Keratinocyte (primary cell): ENCODE measurements at regions not wholly inside any gene's neighbourhood (a gene's known extent, or its start where the extent isn't known, plus 50 kb on each side); places are given as distances from the start of the nearest gene placed in this dataset.

Experiments
- DNase-seq: peaks from one replicate; pipeline ENCODE4 v3.0.0-alpha.2; 2011; ENCODE audit warnings: low read depth, missing footprints, low spot score
- FAIRE-seq: peaks from 2 replicates; lab custom pipeline; 2011; peaks lifted over from hg19 to GRCh38; lab: Jason Lieb, UNC
- H2AFZ ChIP-seq: 2 replicates; pipeline ENCODE4 v1.6.0; 2012; ENCODE audit warnings: low read length, control low read depth, inconsistent platforms; ENCODE audit not compliant: control insufficient read depth
- H3K27ac ChIP-seq: 2 replicates; pipeline ENCODE4 v1.5.1; 2011; ENCODE audit warnings: low read length; ENCODE audit not compliant: control insufficient read depth, insufficient read depth
- H3K27me3 ChIP-seq: 3 replicates; pipeline ENCODE4 v1.6.0; 2011; ENCODE audit warnings: low read length; ENCODE audit not compliant: control insufficient read depth, insufficient read depth; ENCODE audit errors: extremely low read depth
- H3K36me3 ChIP-seq, 2 experiments: 2 replicates in 1 of 2; 3 replicates in 1 of 2; pipeline ENCODE4 v1.5.1; 2011; ENCODE audit warnings: low read length in 2 of 2, mild to moderate bottlenecking in 1 of 2; ENCODE audit not compliant: control insufficient read depth in 2 of 2, insufficient read depth in 2 of 2; ENCODE audit errors: extremely low read depth in 1 of 2
- H3K4me1 ChIP-seq: 3 replicates; pipeline ENCODE4 v1.5.1; 2011; ENCODE audit warnings: low read length; ENCODE audit not compliant: control insufficient read depth, insufficient read depth; ENCODE audit errors: extremely low read depth
- H3K4me2 ChIP-seq: 3 replicates; pipeline ENCODE4 v1.6.0; 2011; ENCODE audit warnings: low read depth, low read length; ENCODE audit not compliant: control insufficient read depth, insufficient read depth; ENCODE audit errors: extremely low read depth
- H3K4me3 ChIP-seq, 3 experiments: fragments of 200-600 bp in 1 of 3; sonication (generic) in 1 of 3; 2 replicates in 2 of 3; 3 replicates in 1 of 3; pipeline ENCODE4 v1.5.1; 2011 to 2016; ENCODE audit warnings: low read length in 3 of 3, mild to moderate bottlenecking in 3 of 3, control low read depth in 2 of 3, inconsistent platforms in 1 of 3, low read depth in 1 of 3, mixed read lengths in 1 of 3, mixed run types in 1 of 3, moderate library complexity in 1 of 3; ENCODE audit not compliant: control insufficient read depth in 2 of 3, insufficient read depth in 2 of 3; ENCODE audit errors: extremely low read depth in 1 of 3
- H3K79me2 ChIP-seq: 2 replicates; pipeline ENCODE4 v1.6.0; 2012; ENCODE audit warnings: low read length; ENCODE audit not compliant: control insufficient read depth, insufficient read depth
- H3K9ac ChIP-seq: 3 replicates; pipeline ENCODE4 v1.6.0; 2011; ENCODE audit warnings: low read length; ENCODE audit not compliant: control insufficient read depth, insufficient read depth; ENCODE audit errors: extremely low read depth
- H3K9me1 ChIP-seq: 3 replicates; pipeline ENCODE4 v1.6.0; 2011; ENCODE audit warnings: low read length; ENCODE audit not compliant: control insufficient read depth, insufficient read depth; ENCODE audit errors: extremely low read depth
- H3K9me3 ChIP-seq: 2 replicates; pipeline ENCODE4 v1.5.1; 2012; ENCODE audit warnings: low read depth, low read length; ENCODE audit not compliant: control insufficient read depth
- H4K20me1 ChIP-seq: 3 replicates; pipeline ENCODE4 v1.6.0; 2011; ENCODE audit warnings: low read length; ENCODE audit not compliant: control insufficient read depth, insufficient read depth; ENCODE audit errors: extremely low read depth
- CTCF ChIP-seq, 3 experiments: IDR thresholded peaks in 1 of 3; conservative IDR thresholded peaks in 1 of 3; optimal IDR thresholded peaks in 1 of 3; 2 replicates in 2 of 3; 3 replicates in 1 of 3; pipeline versions ENCODE3 to v1.5.1; 2011; ENCODE audit warnings: low read length in 3 of 3, mild to moderate bottlenecking in 3 of 3, moderate library complexity in 2 of 3, control low read depth in 1 of 3, inconsistent platforms in 1 of 3; ENCODE audit not compliant: insufficient read depth in 2 of 3; ENCODE audit errors: extremely low read depth in 1 of 3
- EZH2 ChIP-seq: IDR thresholded peaks from one replicate; pipeline ENCODE4 v1.6.1; 2012; ENCODE audit warnings: inconsistent platforms, mild to moderate bottlenecking, low read length, moderate library complexity
- dilution Hi-C: fragments of 300-500 bp; cut with MboI; formaldehyde crosslinking; loops from one replicate; pipeline ENCODE4 v1.7.0; 2020; ENCODE audit warnings: low sequenced_read_pairs; ENCODE audit not compliant: extremely low pct_ligation_motif_present

GRCh38 chr10:59512951-59513350, 150.6 kb upstream of the FAM13C start:
- no peak for TF ChIP-seq CTCF (optimal IDR thresholded peaks at IDR 0.05 in 1 of 3, IDR thresholded peaks at IDR 0.05 in 1 of 3, conservative IDR thresholded peaks at IDR 0.05 in 1 of 3; ENCODE audit: extremely low read depth in 1 of 3, insufficient read depth in 2 of 3, low read length in 3 of 3)
- TF ChIP-seq EZH2 = no peak
- H3K36me3 ChIP-seq = no peaks in the 10 kb centered on the region
- FAIRE-seq (no peak), DNase-seq (no peak)
- H3K27ac ChIP-seq = no peak overlapping the region
- dilution Hi-C loops = no loop called here
- no peak overlapping the region for H3K4me2 ChIP-seq
- H3K4me1 ChIP-seq = no peaks in the 10 kb centered on the region
- H4K20me1 ChIP-seq = no peaks in the 10 kb centered on the region
- H2AFZ ChIP-seq = no peak overlapping the region
- peaks cover 6% of the 10 kb centered on the region for H3K27me3 ChIP-seq
- no peaks in the 10 kb centered on the region for H3K9me3 ChIP-seq
- no peaks in the 10 kb centered on the region for H3K79me2 ChIP-seq
- H3K9ac ChIP-seq = no peak overlapping the region
- no peaks in the 10 kb centered on the region for H3K9me1 ChIP-seq
- no peak overlapping the region for H3K4me3 ChIP-seq

GRCh38 chr10:59508956-59509355, 146.6 kb upstream of the FAM13C start:
- Histone ChIP-seq H3K4me3 (no peak overlapping the region), H4K20me1 (no peaks in the 10 kb centered on the region), H3K27ac (no peak overlapping the region), H3K79me2 (no peaks in the 10 kb centered on the region), H2AFZ (no peak overlapping the region), H3K9me1 (no peaks in the 10 kb centered on the region), H3K9me3 (no peaks in the 10 kb centered on the region), H3K27me3 (peaks cover 6% of the 10 kb centered on the region), H3K4me2 (no peak overlapping the region), H3K36me3 (no peaks in the 10 kb centered on the region), H3K4me1 (no peaks in the 10 kb centered on the region), H3K9ac (no peak overlapping the region)
- no peak for TF ChIP-seq CTCF (optimal IDR thresholded peaks at IDR 0.05 in 1 of 3, IDR thresholded peaks at IDR 0.05 in 1 of 3, conservative IDR thresholded peaks at IDR 0.05 in 1 of 3; ENCODE audit: extremely low read depth in 1 of 3, insufficient read depth in 2 of 3, low read length in 3 of 3)
- no peak for TF ChIP-seq EZH2
- dilution Hi-C loops = no loop called here
- DNase-seq = no peak
- no peak for FAIRE-seq
